ENCODE measurements at regions not wholly inside any gene's neighbourhood (a gene's known extent, or its start where the extent isn't known, plus 50 kb on each side); places are given as distances from the start of the nearest gene placed in this dataset.

GRCh38 chr1:232267092-232267836, 362.7 kb downstream of the SIPA1L2 start:
- TF ChIP-seq CTCF (IDR thresholded peaks at IDR 0.05; ENCODE audit: control extremely low read depth in 1 of 3, insufficient read depth in 1 of 3, low read depth in 1 of 3, low read length in 3 of 3) (no peak), SP1 (IDR thresholded peaks at IDR 0.05; ENCODE audit: low read depth, low read length) (no peak)

All from H1 (cell line).